Adrenal gland (tissue), 5 donors: ENCODE measurements at regions not wholly inside any gene's neighbourhood (a gene's known extent, or its start where the extent isn't known, plus 50 kb on each side); places are given as distances from the start of the nearest gene placed in this dataset.

ENCODE experiments used
- POLR2A ChIP-seq, 2 donors: fragments of 450-650 bp; IDR thresholded peaks; one replicate each; pipeline ENCODE4 v1.6.1; 2017; ENCODE audit warnings: antibody characterized with exemption in 2 of 2, mild to moderate bottlenecking in 2 of 2, moderate library complexity in 1 of 2
- TF ChIP-seq, protein P1 (sequence below), 6 experiments: fragments of 450-650 bp in 4 of 6; fragments of 200-600 bp in 2 of 6; sonication (generic) in 1 of 6; IDR thresholded peaks; 1 replicate in 5 of 6; 2 replicates in 1 of 6; pipeline versions ENCODE4 v1.5.1 to v1.8.0; 2016 to 2021; ENCODE audit warnings: antibody characterized with exemption in 6 of 6, mild to moderate bottlenecking in 2 of 6, moderate library complexity in 1 of 6
- donor health status: DM: no; HTN: no; CAD: no.

- TF ChIP-seq, protein P1, sequence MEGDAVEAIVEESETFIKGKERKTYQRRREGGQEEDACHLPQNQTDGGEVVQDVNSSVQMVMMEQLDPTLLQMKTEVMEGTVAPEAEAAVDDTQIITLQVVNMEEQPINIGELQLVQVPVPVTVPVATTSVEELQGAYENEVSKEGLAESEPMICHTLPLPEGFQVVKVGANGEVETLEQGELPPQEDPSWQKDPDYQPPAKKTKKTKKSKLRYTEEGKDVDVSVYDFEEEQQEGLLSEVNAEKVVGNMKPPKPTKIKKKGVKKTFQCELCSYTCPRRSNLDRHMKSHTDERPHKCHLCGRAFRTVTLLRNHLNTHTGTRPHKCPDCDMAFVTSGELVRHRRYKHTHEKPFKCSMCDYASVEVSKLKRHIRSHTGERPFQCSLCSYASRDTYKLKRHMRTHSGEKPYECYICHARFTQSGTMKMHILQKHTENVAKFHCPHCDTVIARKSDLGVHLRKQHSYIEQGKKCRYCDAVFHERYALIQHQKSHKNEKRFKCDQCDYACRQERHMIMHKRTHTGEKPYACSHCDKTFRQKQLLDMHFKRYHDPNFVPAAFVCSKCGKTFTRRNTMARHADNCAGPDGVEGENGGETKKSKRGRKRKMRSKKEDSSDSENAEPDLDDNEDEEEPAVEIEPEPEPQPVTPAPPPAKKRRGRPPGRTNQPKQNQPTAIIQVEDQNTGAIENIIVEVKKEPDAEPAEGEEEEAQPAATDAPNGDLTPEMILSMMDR (IDR thresholded peaks at IDR 0.05): no peak
- TF ChIP-seq POLR2A (IDR thresholded peaks at IDR 0.05): no peak
These were observed 179.1 kb downstream of the KLF6 start for GRCh38 chr10:3605882-3606281.
